GM21723 (cell line): ENCODE measurements at regions not wholly inside any gene's neighbourhood (a gene's known extent, or its start where the extent isn't known, plus 50 kb on each side); places are given as distances from the start of the nearest gene placed in this dataset.

Experiments used
- ATAC-seq: cut with Tn5 transposase; IDR thresholded peaks from one replicate; pipeline ENCODE4 v1.9.1; 2021; ENCODE audit warnings: mild to moderate bottlenecking, moderate library complexity; ENCODE audit not compliant: unreplicated experiment

DNA sequence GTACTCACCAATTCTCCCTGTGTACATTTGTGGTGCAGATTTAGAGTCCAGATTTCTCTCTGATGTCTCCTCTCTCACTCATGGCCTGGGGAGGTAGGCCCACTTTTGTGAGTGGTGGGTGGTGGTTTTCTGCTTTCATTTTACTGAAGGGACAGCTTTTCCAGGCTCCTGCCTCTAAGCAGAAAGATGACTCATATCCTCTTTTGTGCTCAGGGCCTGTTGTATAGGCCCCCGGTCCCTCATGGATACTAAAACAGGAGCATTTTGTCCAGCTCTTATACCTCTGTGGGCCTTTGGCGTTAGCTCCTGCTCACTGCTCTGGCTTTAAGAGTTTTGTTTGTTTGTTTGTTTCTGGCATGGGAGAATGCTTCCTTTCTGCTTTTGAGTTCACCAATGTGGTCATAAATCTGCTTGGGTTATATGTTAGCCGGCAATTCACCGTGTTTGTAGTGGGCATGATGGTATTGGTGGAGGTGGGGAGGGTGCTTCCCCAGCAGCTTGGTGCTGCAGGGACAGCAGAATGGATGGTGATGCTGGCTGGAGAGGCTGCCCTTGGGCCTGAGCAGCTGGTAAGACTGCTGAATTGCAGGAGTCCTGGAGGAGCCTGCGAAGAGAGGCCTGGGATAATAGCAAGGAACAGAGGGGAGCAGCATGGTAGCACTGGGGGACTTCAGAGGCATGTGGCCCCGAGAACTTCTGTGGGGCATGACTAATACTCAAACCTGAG is 468.7 kb downstream of the RPS24 start:
- ATAC-seq: no peak

DNA sequence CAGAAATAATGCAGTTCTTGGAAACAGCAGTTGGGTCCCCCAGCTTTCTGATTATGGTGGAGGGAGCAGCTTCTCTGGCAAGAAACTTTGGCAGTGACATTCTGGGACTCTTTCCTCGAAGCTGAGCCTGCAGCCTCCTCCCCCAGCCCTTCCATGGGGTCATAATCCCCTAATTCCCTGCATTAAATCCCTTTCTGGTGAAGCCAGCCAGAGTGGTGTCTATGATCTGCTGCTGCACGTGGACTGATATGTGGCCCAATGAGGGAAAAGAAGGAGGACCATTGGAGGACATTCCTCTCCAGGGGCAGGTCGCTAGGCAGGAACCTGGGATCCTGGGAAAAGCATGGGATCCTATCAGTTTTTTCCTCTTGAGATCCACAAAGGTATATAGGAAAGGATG is 470.5 kb downstream of the RPS24 start:
- no peak for ATAC-seq

DNA sequence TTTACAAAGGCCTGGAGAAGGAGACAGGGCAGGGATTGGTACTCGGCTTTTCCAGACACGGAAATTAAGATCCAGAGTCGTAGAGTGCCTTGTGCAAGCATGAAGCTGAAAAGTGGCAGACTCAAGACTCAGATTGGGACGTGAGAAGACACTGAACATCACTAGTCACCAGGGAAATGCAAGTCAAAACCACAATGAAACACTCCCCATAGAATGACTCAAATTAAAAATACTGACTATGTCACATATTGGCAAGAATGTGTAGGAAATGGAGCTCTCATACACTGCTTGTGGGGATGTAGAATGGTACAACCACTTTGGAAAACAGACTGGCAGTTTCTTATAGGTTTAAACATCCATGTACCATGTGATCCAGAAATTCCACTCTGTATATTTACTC is 472.0 kb downstream of the RPS24 start:
- ATAC-seq: no peak

DNA sequence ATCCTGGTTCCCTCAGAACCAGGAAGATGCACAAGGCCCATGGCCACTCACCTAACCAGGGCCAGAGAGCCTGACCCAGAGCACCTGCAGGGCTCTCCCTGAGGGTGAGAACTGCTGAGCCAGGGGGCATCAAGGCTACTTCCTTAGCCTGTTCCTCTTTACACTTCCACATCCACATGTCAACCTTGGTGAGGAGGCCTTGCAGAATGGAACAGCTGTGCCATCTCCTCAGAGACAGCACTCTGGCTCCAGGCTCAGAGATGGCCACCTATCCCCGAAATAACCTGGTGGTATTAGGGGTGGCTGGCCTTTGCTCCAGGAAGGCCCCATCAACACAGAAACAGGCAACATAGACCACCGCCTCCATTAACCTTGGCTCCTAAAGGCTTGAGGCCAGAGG is 473.0 kb downstream of the RPS24 start:
- no peak for ATAC-seq

DNA sequence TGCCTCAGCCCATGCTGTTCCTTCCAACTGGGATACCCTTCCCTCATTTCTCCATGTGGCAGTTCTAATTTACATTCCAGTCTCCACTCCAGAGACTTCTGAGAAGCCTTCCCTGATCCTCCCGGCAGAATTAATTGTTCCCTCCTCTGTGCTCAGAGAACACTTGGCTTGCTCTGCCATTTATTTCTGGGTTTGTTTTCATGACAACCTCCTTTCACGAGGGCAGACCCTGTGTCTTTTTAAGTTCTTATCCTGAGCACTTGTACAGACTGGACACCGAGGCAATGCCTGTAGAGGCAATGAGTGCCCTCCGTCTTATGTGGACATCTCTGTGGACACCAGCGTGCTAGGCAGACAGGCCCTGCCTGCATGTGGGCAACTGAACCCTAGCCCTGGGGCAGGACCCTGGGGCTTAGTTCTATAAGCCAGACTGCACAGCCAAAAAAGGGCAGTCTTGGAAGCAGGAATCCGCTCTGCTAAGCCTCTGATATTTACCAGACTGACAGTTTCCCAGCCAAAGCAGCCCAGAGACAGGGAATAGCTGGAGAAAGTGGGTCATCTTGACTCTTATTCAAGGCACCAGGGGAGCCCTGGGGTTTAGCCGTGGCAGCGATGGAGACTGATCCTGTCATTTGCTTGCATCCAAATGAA is 474.0 kb downstream of the RPS24 start:
- no peak for ATAC-seq

DNA sequence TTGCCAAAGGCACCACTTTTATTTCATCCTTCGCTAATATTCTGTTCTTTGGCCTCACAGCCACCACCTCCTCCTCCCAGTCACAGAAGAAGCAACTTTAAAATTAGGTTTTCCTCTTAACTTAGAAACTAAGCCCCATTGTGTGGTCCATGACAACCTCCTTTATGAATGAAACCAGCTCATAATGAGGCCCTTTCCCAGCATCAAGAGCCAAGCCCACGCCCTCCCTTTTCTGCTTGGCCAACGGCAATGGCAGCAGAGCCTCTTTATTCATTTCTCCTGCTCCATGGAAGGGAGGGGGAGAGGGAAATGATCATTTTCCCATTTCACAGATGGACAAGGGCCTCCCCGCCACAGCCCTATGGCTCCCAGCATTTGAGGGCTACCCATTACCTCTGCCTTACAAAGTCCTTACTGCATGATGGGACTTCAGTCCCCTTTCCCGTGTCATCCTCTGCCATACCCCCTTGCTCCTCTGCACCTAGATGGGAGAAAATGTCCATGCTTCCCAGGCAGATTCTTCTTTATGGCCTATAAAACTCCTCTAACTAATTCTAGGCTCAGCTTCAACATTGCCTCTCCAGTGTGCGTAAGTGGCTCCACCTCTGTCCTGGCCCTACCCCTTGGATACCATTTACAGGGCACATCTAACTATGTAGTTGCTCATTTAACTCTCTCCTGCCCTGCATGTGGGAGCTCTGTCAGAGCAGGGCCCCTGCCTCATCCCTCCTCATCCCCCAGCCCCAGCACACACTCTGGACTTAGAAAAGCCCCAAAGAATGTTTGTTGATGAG is 475.5 kb downstream of the RPS24 start:
- no peak for ATAC-seq

DNA sequence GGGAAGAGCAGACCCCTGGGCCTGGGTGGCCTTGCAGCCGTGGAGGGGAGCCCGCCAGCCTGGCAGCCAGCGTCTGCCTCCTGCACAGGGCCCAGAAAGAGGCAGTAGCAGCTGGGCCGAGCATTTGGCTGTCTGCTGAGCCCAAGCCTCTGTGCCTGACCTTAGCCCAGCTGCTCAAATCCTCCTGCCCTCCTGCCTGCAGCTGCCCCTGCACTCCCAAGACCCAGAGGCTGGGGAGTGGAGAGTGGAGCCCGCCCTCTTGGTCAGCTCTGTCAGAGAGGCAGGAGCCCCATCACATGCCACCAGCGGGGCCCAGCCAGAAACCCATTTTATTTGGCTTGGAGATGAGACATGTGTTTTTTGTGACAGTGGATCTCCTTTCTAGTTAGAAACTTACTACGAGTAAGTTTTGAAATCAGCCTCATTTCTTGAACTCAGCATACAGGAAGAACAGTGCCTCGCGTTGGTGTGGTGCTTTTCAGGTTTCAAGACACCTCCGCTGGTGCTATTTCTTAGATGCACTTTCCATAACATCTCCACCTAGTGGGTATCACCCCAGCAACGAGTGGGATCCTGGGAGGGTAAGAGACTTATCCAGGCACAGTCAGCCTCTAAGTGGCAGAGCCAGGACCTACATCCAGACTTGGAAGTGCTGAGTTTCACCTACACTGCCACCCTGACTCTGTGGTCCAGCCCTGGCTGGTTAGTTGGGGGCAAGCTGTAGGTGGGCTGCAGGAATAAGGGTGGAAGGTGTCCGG is 477.1 kb downstream of the RPS24 start:
- ATAC-seq: no peak

DNA sequence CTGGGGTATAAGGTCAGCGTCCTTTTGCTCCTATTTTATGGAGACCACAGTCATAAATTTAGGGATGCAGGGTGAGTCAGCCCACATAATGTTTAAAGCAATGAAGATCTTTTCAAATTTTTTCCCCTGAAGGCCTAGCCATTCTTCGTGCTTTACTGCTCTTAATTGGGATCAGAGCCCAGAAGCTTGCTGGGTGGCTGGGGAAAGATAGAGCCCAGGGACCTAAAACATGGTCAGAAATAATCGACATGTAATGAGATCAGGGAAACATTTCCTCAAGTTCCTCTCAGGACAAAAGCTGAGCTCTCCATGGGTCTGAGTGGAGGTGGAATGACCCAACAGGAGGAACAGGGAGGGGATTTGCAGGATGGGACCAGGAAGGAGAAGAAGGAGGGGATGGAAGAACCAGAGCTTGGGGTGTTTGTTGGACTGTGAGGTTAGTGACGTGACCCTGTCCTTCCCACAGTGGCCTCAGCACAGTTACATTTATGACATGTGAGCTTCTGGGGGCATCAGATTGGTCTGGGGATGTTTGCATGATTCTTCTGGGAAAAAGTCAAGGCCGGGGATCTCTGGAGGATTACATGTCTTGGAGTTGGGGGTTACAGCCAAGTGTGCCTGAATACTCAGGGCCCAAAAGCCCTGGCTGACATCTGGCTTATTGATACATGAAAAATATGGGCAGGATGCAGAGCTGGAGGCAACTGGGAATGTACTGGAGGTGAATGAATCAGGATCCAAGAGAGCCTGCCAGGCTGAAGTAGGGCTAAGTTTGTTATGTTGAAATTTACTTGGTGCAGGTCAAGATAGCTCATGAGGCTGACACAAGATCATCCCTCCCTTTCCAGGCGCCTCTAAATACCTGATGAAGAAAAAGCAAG is 477.9 kb downstream of the RPS24 start:
- no peak for ATAC-seq

DNA sequence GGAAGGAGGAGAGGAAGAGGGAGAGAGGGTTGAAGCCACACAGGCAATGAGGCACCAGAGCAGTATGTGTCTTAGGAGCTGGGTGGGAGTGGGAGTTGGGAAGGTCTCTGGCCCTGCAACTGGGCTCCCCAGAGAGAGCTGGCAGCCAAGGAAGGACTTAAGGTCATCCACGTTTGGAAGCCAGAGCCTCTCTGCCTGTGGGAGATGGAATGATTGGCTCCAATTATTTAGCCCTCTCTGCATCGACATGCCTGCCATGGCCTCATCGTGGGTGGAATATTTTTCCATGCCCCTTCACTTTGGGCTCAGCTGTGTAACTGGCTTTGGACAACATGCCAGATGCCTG is 478.5 kb downstream of the RPS24 start:
- ATAC-seq: no peak

DNA sequence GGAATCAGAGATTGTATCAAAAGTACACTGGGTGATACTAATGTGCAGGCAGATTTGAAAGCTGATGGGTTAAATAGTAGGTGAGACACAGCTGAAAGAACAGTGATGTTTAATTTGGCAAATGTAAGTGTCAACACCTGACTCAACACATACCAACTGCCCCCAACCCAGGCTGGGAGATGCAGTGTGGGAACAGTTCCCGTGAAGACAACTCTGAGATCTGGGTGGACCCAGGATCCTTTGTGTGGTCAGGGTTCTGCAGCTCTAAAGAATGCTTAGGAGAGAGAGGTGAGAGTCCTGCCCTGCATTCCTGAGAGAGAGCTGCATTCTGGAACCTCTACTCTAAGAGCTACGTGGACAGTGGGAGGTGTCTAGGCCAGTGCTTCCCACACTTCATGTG is 479.7 kb downstream of the RPS24 start:
- ATAC-seq: no peak

DNA sequence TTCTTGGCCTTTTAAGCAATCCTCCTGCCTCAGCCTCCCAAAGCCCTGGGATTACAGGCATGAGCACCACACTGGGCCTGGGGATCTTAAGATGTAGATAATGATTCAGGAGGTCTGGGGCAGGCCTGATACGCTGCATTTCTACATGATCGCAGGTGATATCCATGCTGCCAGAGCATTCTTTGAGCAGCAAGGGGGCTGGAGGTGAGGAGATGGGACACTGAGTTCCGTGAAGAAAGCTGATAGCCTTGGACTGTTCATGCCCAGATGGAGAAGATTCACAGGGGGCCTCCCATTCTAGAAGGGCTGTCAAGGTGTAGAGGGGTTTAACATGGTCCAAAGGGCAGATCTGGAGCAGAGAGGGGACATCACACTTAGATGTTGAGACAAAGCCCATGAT is 480.3 kb downstream of the RPS24 start:
- no peak for ATAC-seq

DNA sequence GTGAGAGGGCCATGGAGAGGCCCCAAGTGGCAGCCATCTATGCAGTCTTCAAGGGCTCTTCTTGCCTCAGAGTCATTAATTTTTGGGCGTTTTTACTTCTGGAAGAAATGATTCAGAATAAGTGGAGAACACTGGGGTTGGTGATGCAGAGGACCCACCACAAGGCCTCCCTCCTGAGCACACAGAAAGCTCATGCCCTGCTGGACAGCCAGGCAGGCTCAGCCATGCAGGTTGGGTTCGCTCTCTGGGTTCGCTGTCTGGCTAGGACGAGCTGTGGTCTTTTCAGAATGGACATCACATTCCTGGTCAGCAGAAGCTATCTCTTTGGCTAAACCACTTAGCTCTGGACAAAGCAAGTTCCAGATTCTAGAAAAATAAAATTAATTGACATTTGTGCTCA is 480.8 kb downstream of the RPS24 start:
- ATAC-seq: no peak

DNA sequence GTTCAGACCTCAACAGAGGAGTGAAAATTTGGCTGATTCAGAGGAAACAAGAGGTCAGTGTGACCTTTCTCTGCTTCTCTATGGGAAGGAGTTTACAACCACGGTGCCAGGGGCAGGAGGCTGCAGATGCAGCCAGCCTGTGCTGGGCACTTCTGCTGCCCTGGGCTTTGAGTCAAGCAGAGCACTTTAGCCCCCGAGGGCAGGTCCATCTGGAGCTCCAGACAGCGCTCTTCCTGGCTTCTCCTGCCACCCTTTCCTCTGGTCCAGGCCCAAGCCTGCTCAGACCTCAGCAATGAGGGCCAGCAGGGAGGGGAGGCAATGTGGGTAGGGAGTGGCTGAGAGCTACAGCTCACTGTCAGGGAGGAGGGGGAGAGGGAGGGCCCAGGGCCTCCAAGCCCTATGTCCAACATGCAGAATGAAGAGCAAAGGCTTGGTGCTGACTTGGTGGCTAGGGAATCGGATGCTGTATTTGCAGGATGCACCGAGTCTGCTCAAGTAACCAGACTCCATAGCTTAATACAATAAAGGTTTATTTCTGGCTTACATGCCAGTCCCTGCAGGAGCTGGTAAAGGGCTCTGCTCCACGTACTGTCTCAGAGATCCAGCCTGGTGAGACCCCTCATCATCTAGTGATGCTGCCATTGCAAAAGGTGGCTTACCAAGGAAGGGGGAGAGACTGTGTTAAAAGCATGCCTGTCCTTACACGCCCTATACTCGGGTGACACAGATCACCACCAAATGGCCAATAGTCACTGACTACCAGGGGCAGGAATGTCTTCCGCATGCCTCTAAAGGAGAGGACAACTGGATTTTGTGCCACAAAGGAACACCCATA is 481.6 kb downstream of the RPS24 start:
- ATAC-seq: no peak

DNA sequence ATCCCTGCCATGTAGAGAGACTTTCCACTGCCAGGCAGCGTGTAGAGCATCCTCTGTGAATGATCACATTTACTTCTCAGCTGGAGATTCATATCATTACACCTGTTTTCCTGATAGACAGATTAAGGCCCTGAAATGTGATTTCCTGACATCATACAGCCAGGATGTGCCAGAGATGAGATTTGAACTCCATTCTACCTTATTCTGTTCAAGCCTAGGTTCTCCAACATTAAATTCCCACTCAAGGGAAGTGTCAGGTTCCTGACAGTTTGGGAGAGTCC is 482.1 kb downstream of the RPS24 start:
- ATAC-seq: no peak

DNA sequence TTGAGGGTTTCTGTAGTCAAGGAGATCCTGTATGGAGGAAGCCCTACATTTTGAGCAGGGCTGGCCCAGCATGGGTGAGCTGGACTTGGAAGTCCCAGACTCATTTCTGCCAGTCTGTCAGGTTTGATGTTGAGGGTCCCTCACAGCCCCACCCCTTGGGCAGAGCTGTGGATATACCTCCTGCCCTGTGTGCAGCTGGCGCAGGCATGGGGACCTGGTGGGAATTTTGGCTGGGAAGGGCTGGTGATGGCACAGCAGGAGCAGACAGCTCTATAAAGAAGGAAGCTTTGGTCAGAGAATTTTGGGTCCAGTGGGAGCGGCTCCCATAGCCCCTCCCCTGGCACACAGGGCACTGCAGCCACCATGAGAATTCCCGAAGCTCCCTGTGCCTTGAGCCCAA is 482.6 kb downstream of the RPS24 start:
- no peak for ATAC-seq

DNA sequence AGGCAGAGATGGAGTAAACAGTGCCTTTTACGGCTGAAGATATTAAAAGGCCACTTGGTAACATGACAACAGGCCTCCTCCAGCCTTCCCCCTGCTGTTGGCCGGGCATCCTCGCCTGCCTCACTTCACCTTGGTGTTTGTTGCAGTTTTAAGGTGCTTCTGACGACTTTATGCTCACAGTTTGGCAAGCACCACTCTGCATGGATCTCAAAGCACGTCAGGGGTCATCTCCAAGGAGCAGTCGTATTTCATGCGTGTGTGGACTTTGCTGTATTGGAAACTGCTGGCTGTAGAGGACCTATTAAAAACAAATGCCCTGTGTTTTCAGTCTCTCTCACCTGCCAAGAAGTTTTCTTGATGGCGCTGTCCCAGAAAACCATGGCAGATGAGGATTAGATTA is 483.1 kb downstream of the RPS24 start:
- ATAC-seq: no peak

DNA sequence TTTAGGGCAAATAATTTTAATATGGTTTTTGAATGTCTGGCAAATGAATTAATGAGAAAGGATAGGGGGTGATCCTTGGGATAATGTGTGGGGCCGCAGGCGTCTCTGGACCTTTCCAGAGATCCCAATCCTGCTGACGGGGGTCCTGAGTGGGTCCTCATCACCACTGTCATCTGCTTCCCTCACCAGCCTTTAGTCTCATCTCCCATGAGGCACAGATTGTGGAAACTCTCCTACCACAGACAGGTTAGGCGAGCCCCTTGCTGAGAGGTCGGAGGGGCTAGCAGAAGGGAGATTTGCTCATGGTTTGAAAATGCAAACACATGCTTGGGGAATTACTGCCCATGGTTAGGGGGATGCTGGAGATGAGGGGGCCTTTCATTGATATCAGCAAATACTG is 484.6 kb downstream of the RPS24 start:
- no peak for ATAC-seq

DNA sequence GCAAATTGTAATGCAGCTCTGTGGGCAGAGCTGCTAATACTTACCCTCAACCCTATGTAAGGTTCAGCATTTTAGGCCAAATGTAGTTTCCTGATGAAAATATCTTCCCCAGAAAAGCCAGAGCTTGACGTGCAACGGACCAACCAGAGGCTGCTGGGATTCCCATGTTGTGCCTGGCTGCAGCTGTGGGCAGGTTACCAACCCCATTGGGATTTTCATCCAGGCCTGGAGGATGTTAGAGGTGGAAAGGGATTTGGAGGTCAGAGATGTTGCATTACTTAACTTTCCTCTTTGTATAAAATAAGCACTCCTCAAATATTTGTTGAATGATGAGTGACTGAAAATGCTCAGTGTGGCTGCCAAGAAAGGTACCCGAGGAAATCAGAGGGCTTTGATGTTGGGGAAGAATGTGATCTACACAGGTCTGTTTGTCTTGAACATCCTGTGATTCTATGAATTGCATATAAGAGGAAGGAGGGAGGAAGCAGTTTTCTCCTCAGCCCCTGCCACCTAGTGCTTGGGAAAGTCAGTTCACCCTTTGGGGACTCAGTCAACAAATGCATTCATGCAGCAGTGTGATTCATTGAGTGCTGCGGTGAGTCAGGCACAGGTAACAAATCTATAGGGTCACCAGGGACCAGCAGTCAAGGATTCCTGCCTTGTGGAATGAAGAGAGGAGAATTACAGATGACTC is 487.2 kb downstream of the RPS24 start:
- no peak for ATAC-seq

DNA sequence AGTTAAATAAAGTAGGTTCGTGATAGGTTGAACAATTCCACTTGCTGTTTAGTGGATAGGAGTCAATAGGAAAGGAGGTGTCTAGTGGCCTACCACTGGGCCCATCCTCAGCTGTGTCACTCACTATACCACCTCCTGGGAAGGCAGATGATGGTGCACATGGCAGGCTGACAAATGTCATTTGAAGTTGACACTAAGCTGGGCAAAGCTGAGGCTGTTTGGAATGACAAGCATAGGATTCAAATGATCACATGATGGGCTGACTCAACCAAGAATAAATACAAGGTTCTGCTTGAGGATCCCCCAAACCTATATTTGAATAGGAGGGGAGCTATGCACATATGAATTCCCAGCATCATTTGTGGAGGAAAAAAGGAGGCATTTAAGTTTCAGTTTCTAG is 489.8 kb downstream of the RPS24 start:
- ATAC-seq: no peak
